ENCODE measurements at regions not wholly inside any gene's neighbourhood (a gene's known extent, or its start where the extent isn't known, plus 50 kb on each side); places are given as distances from the start of the nearest gene placed in this dataset.

- Histone ChIP-seq H3K36me3 (ENCODE audit: control insufficient read depth, insufficient read depth, low read length) (no peaks in the 10 kb centered on the region), H3K27me3 (ENCODE audit: control insufficient read depth, insufficient read depth, low read length) (no peaks in the 10 kb centered on the region), H3K4me1 (ENCODE audit: control insufficient read depth, insufficient read depth, low read length) (peaks cover 28% of the 10 kb centered on the region), H3K4me3 (ENCODE audit: low read length) (no peak overlapping the region), H3K9ac (ENCODE audit: low read length) (no peak overlapping the region), H3K9me3 (ENCODE audit: control insufficient read depth, low read length) (no peaks in the 10 kb centered on the region)
Measured at GRCh38 chr13:44278166-44278565, 95.5 kb upstream of the SERP2 start.

- no peaks in the 10 kb centered on the region for H3K9me3 ChIP-seq (ENCODE audit: control insufficient read depth, low read length)
Measured at GRCh38 chr13:44280456-44280855, 93.2 kb upstream of the SERP2 start.

GRCh38 chr13:44281252-44282000 is 92.2 kb upstream of the SERP2 start:
- Histone ChIP-seq H3K27me3 (ENCODE audit: control insufficient read depth, insufficient read depth, low read length) (no peaks in the 10 kb centered on the region), H3K36me3 (ENCODE audit: control insufficient read depth, insufficient read depth, low read length) (no peaks in the 10 kb centered on the region), H3K9me3 (ENCODE audit: control insufficient read depth, low read length) (no peaks in the 10 kb centered on the region), H3K4me1 (ENCODE audit: control insufficient read depth, insufficient read depth, low read length) (peaks cover 12% of the 10 kb centered on the region), H3K4me3 (ENCODE audit: low read length) (no peak overlapping the region), H3K9ac (ENCODE audit: low read length) (no peak overlapping the region)

More at GRCh38 chr13:44280456-44280855, 93.2 kb upstream of the SERP2 start:
- Histone ChIP-seq H3K4me1 (ENCODE audit: control insufficient read depth, insufficient read depth, low read length) (peaks cover 12% of the 10 kb centered on the region), H3K27me3 (ENCODE audit: control insufficient read depth, insufficient read depth, low read length) (no peaks in the 10 kb centered on the region), H3K4me3 (ENCODE audit: low read length) (no peak overlapping the region), H3K36me3 (ENCODE audit: control insufficient read depth, insufficient read depth, low read length) (no peaks in the 10 kb centered on the region), H3K9ac (ENCODE audit: low read length) (no peak overlapping the region)

GRCh38 chr13:44283600-44283999 is 90.0 kb upstream of the SERP2 start:
- no peaks in the 10 kb centered on the region for H3K27me3 ChIP-seq (ENCODE audit: control insufficient read depth, insufficient read depth, low read length)
- H3K4me3 ChIP-seq (ENCODE audit: low read length), result no peak overlapping the region
- H3K9ac ChIP-seq (ENCODE audit: low read length), result no peak overlapping the region
- no peaks in the 10 kb centered on the region for H3K36me3 ChIP-seq (ENCODE audit: control insufficient read depth, insufficient read depth, low read length)
- peaks cover 11% of the 10 kb centered on the region for H3K4me1 ChIP-seq (ENCODE audit: control insufficient read depth, insufficient read depth, low read length)
- no peaks in the 10 kb centered on the region for H3K9me3 ChIP-seq (ENCODE audit: control insufficient read depth, low read length)

- no peak overlapping the region for H3K4me3 ChIP-seq (ENCODE audit: low read length)
- H3K4me1 ChIP-seq (ENCODE audit: control insufficient read depth, insufficient read depth, low read length), result peaks cover 15% of the 10 kb centered on the region
- no peaks in the 10 kb centered on the region for H3K27me3 ChIP-seq (ENCODE audit: control insufficient read depth, insufficient read depth, low read length)
- no peak overlapping the region for H3K9ac ChIP-seq (ENCODE audit: low read length)
- no peaks in the 10 kb centered on the region for H3K9me3 ChIP-seq (ENCODE audit: control insufficient read depth, low read length)
- H3K36me3 ChIP-seq (ENCODE audit: control insufficient read depth, insufficient read depth, low read length), result no peaks in the 10 kb centered on the region
Measured at GRCh38 chr13:44287958-44288357, 85.7 kb upstream of the SERP2 start.

GRCh38 chr13:44292545-44292944 is 81.1 kb upstream of the SERP2 start:
- Histone ChIP-seq H3K9ac (ENCODE audit: low read length) (no peak overlapping the region), H3K36me3 (ENCODE audit: control insufficient read depth, insufficient read depth, low read length) (no peaks in the 10 kb centered on the region), H3K4me3 (ENCODE audit: low read length) (no peak overlapping the region), H3K4me1 (ENCODE audit: control insufficient read depth, insufficient read depth, low read length) (peaks cover 15% of the 10 kb centered on the region), H3K9me3 (ENCODE audit: control insufficient read depth, low read length) (no peaks in the 10 kb centered on the region), H3K27me3 (ENCODE audit: control insufficient read depth, insufficient read depth, low read length) (no peaks in the 10 kb centered on the region)

- Histone ChIP-seq H3K27me3 (ENCODE audit: control insufficient read depth, insufficient read depth, low read length) (no peaks in the 10 kb centered on the region), H3K36me3 (ENCODE audit: control insufficient read depth, insufficient read depth, low read length) (no peaks in the 10 kb centered on the region), H3K4me1 (ENCODE audit: control insufficient read depth, insufficient read depth, low read length) (peaks cover 6% of the 10 kb centered on the region), H3K4me3 (ENCODE audit: low read length) (no peak overlapping the region), H3K9ac (ENCODE audit: low read length) (no peak overlapping the region), H3K9me3 (ENCODE audit: control insufficient read depth, low read length) (no peaks in the 10 kb centered on the region)
Measured at GRCh38 chr13:44293374-44293773, 80.2 kb upstream of the SERP2 start.

GRCh38 chr13:44293908-44294735 is 79.5 kb upstream of the SERP2 start:
- Histone ChIP-seq H3K36me3 (ENCODE audit: control insufficient read depth, insufficient read depth, low read length) (no peaks in the 10 kb centered on the region), H3K4me3 (ENCODE audit: low read length) (no peak overlapping the region), H3K9ac (ENCODE audit: low read length) (no peak overlapping the region), H3K9me3 (ENCODE audit: control insufficient read depth, low read length) (no peaks in the 10 kb centered on the region), H3K27me3 (ENCODE audit: control insufficient read depth, insufficient read depth, low read length) (no peaks in the 10 kb centered on the region), H3K4me1 (ENCODE audit: control insufficient read depth, insufficient read depth, low read length) (no peaks in the 10 kb centered on the region)

- H3K9me3 ChIP-seq (ENCODE audit: control insufficient read depth, low read length), result no peaks in the 10 kb centered on the region
- no peaks in the 10 kb centered on the region for H3K36me3 ChIP-seq (ENCODE audit: control insufficient read depth, insufficient read depth, low read length)
- H3K4me3 ChIP-seq (ENCODE audit: low read length), result no peak overlapping the region
- no peak overlapping the region for H3K9ac ChIP-seq (ENCODE audit: low read length)
- H3K27me3 ChIP-seq (ENCODE audit: control insufficient read depth, insufficient read depth, low read length), result no peaks in the 10 kb centered on the region
- peaks cover 1% of the 10 kb centered on the region for H3K4me1 ChIP-seq (ENCODE audit: control insufficient read depth, insufficient read depth, low read length)
Measured at GRCh38 chr13:44294876-44295275, 78.7 kb upstream of the SERP2 start.

- H3K4me3 ChIP-seq (ENCODE audit: low read length), result no peak overlapping the region
- H3K9me3 ChIP-seq (ENCODE audit: control insufficient read depth, low read length), result no peaks in the 10 kb centered on the region
- H3K4me1 ChIP-seq (ENCODE audit: control insufficient read depth, insufficient read depth, low read length), result peaks cover 21% of the 10 kb centered on the region
- no peaks in the 10 kb centered on the region for H3K36me3 ChIP-seq (ENCODE audit: control insufficient read depth, insufficient read depth, low read length)
- no peak overlapping the region for H3K9ac ChIP-seq (ENCODE audit: low read length)
- no peaks in the 10 kb centered on the region for H3K27me3 ChIP-seq (ENCODE audit: control insufficient read depth, insufficient read depth, low read length)
Measured at GRCh38 chr13:44296856-44297255, 76.8 kb upstream of the SERP2 start.

- no peaks in the 10 kb centered on the region for H3K9me3 ChIP-seq (ENCODE audit: control insufficient read depth, low read length)
- H3K4me3 ChIP-seq (ENCODE audit: low read length), result no peak overlapping the region
- H3K9ac ChIP-seq (ENCODE audit: low read length), result no peak overlapping the region
- no peaks in the 10 kb centered on the region for H3K27me3 ChIP-seq (ENCODE audit: control insufficient read depth, insufficient read depth, low read length)
- no peaks in the 10 kb centered on the region for H3K36me3 ChIP-seq (ENCODE audit: control insufficient read depth, insufficient read depth, low read length)
- peaks cover 21% of the 10 kb centered on the region for H3K4me1 ChIP-seq (ENCODE audit: control insufficient read depth, insufficient read depth, low read length)
Measured at GRCh38 chr13:44298314-44298713, 75.3 kb upstream of the SERP2 start.

- H3K9ac ChIP-seq (ENCODE audit: low read length), result no peak overlapping the region
- no peaks in the 10 kb centered on the region for H3K27me3 ChIP-seq (ENCODE audit: control insufficient read depth, insufficient read depth, low read length)
- peaks cover 21% of the 10 kb centered on the region for H3K4me1 ChIP-seq (ENCODE audit: control insufficient read depth, insufficient read depth, low read length)
- H3K9me3 ChIP-seq (ENCODE audit: control insufficient read depth, low read length), result no peaks in the 10 kb centered on the region
- no peak overlapping the region for H3K4me3 ChIP-seq (ENCODE audit: low read length)
- H3K36me3 ChIP-seq (ENCODE audit: control insufficient read depth, insufficient read depth, low read length), result no peaks in the 10 kb centered on the region
Measured at GRCh38 chr13:44299152-44299943, 74.3 kb upstream of the SERP2 start.

Data from mucosa of stomach (tissue), 1 donor.